ENCODE measurements at regions not wholly inside any gene's neighbourhood (a gene's known extent, or its start where the extent isn't known, plus 50 kb on each side); places are given as distances from the start of the nearest gene placed in this dataset.

DNA sequence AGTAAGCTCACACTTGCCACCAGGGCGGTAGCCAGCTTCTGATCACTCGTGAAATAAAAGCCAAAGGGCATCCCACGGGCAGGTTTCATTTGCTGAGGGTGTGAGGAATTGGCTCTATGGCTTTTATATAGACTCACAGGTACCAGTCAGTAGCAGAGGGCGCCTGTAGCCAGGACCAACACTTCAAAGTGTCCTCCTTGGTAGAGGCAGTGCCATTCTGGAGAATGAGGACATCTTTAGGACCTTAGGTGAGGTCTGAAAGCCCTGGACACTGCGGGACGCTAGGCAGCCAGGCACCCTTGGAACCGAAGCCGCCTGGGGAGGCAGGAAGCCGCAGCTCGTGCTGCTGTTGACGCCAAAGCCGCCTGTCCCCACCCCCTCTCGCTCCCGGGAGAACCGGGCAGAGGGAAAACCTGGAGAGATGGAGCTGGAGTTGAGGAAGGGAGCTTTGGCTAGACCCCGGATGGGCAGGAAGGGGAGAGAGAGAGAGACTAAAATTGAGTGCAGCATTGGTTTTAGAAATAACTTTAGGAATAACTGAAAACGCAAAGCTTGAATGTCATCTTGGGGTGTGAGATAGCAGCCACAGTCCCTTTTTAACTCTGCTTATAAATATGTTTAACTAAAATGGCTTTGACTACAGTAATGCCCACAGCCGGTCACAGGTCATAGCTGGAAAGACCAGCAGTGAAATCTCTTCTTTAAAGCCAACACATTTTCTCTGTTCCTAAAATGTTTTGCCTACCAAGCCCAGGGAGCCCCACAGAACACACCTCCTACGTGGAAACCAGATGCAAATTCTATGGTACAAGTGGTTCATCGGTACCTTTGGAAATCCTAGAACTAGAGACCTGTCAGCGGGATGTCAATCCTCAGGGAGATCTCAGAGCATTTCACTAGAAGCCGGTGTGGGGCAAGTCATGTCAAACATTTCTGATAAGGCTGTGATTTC lies 128.5 kb upstream of the CDYL start:
- H3K79me1 ChIP-seq (ENCODE audit: low read length), result peaks cover 6% of the 10 kb centered on the region
- H2BK12ac ChIP-seq (ENCODE audit: low read length), result peak overlapping the region; percentile 62
- peak overlapping the region; percentile 40 for H3K18ac ChIP-seq (ENCODE audit: low read length)
- WGBS (ENCODE audit: extremely low coverage, insufficient coverage, insufficient read length), result no CpG with 5 or more reads among the region's 22 CpGs
- no peak overlapping the region for H2BK5ac ChIP-seq (ENCODE audit: low read depth, low read length, poor library complexity)
- H3K9ac ChIP-seq (ENCODE audit: low read length), result no peak overlapping the region
- H2BK120ac ChIP-seq (ENCODE audit: insufficient read depth, low read length, poor library complexity), result peak overlapping the region; percentile 50
- H3K9me3 ChIP-seq (ENCODE audit: insufficient read depth, low read depth, low read length), result no peaks in the 10 kb centered on the region
- no peak overlapping the region for H3K4ac ChIP-seq (ENCODE audit: low read depth, low read length)
- H2AFZ ChIP-seq (ENCODE audit: insufficient read depth, low read length, poor library complexity), result peak overlapping the region; percentile 50
- H3K27ac ChIP-seq (ENCODE audit: low read depth, low read length), result no peak overlapping the region
- H3K36me3 ChIP-seq (ENCODE audit: control insufficient read depth in 1 of 2, insufficient read depth in 2 of 2, low read length in 2 of 2), result no peaks in the 10 kb centered on the region
- H3K14ac ChIP-seq (ENCODE audit: low read length), result peak overlapping the region; percentile 20
- H3K23ac ChIP-seq (ENCODE audit: low read length), result no peak overlapping the region
- H3K27me3 ChIP-seq (ENCODE audit: insufficient read depth, low read length), result no peaks in the 10 kb centered on the region
- peak; percentile 62 to 82 for DNase-seq
- peak overlapping the region; percentile 66 for H3K4me2 ChIP-seq (ENCODE audit: low read length)
- H3K4me3 ChIP-seq (ENCODE audit: low read depth, low read length), result no peak overlapping the region
- peak overlapping the region; percentile 47 for H4K91ac ChIP-seq (ENCODE audit: low read depth, low read length)
- no peak overlapping the region for H2AK5ac ChIP-seq (ENCODE audit: low read length)
- H4K12ac ChIP-seq (ENCODE audit: low read depth, low read length), result no peak overlapping the region
- H3K4me1 ChIP-seq (ENCODE audit: control insufficient read depth in 1 of 2, insufficient read depth in 2 of 2, low read length in 2 of 2), result peaks cover 6 to 10% of the 10 kb centered on the region in 2 experiments
- no peaks in the 10 kb centered on the region for H3K79me2 ChIP-seq (ENCODE audit: control insufficient read depth, insufficient read depth, low read length, poor library complexity)
- peak overlapping the region; percentile 77 for H4K8ac ChIP-seq (ENCODE audit: low read depth, low read length)

DNA sequence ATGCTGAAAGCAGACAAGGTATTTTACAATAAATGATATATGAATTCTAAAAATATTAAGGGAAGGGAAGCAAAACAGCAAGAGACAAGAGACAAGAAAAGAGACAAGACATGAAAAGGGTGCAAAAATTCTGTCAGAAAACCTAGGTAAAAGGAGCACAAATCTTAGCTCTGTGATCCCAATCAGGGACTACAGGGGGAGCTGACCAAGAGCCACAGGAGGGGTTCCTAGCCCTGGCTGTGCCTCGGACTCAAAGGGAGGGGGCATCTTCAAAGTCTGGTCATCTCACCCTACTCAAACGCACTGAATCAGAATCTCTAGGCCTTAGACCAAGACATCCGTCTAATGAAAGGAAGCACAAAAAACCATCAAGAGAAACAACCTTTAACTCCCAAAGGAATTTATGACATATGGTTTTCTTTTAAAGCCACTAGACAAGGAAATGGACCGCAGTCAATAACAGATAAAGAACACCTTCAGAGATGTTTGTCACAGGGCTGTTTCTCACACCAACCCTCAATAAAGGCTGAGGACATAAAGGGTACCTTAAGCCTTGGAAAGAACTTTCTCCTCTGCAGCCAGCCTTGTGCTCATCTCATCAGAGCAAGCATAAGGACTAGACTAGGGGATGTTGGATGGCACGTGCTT lies 130.4 kb upstream of the CDYL start:
- no peaks in the 10 kb centered on the region for H3K36me3 ChIP-seq (ENCODE audit: control insufficient read depth in 1 of 2, insufficient read depth in 2 of 2, low read length in 2 of 2)
- H3K4me2 ChIP-seq (ENCODE audit: low read length), result no peak overlapping the region
- peak overlapping the region; percentile 52 for H2AK5ac ChIP-seq (ENCODE audit: low read length)
- H2BK120ac ChIP-seq (ENCODE audit: insufficient read depth, low read length, poor library complexity), result peak overlapping the region; percentile 75
- no peak overlapping the region for H3K9ac ChIP-seq (ENCODE audit: low read length)
- H3K18ac ChIP-seq (ENCODE audit: low read length), result no peak overlapping the region
- no peak overlapping the region for H3K27ac ChIP-seq (ENCODE audit: low read depth, low read length)
- no CpG with 5 or more reads among the region's 5 CpGs for WGBS (ENCODE audit: extremely low coverage, insufficient coverage, insufficient read length)
- no peaks in the 10 kb centered on the region for H3K9me3 ChIP-seq (ENCODE audit: insufficient read depth, low read depth, low read length)
- H4K91ac ChIP-seq (ENCODE audit: low read depth, low read length), result no peak overlapping the region
- no peak for DNase-seq
- peaks cover 6% of the 10 kb centered on the region for H3K79me1 ChIP-seq (ENCODE audit: low read length)
- H4K12ac ChIP-seq (ENCODE audit: low read depth, low read length), result no peak overlapping the region
- H3K4me1 ChIP-seq (ENCODE audit: control insufficient read depth in 1 of 2, insufficient read depth in 2 of 2, low read length in 2 of 2), result peaks cover 6 to 10% of the 10 kb centered on the region in 2 experiments
- no peak overlapping the region for H3K23ac ChIP-seq (ENCODE audit: low read length)
- H2BK12ac ChIP-seq (ENCODE audit: low read length), result peak overlapping the region; percentile 81
- H2AFZ ChIP-seq (ENCODE audit: insufficient read depth, low read length, poor library complexity), result no peak overlapping the region
- no peak overlapping the region for H3K4ac ChIP-seq (ENCODE audit: low read depth, low read length)
- no peak overlapping the region for H4K8ac ChIP-seq (ENCODE audit: low read depth, low read length)
- no peaks in the 10 kb centered on the region for H3K27me3 ChIP-seq (ENCODE audit: insufficient read depth, low read length)
- H3K4me3 ChIP-seq (ENCODE audit: low read depth, low read length), result no peak overlapping the region
- no peaks in the 10 kb centered on the region for H3K79me2 ChIP-seq (ENCODE audit: control insufficient read depth, insufficient read depth, low read length, poor library complexity)
- H2BK5ac ChIP-seq (ENCODE audit: low read depth, low read length, poor library complexity), result no peak overlapping the region
- no peak overlapping the region for H3K14ac ChIP-seq (ENCODE audit: low read length)

DNA sequence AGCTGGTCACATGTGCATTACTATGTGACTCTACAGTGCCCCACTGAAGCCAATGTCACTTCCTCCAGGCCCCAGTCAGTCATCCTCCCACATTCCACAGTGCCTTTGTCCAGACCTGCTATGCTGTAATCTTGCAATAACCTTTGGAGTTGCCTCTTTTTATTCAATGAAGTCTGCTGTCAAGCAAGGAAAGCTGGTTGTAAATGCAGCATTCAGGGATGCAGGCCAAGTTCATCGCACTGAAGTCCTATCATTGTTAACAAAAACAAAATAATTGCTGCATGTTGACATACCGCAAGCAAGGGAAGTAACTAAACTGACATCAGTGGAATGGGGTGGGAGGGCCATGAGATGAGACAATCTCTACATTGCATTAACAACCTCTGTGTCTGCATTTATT lies 131.2 kb upstream of the CDYL start:
- Histone ChIP-seq H4K8ac (ENCODE audit: low read depth, low read length) (no peak overlapping the region), H3K4me1 (ENCODE audit: control insufficient read depth in 1 of 2, insufficient read depth in 2 of 2, low read length in 2 of 2) (peaks cover 6 to 10% of the 10 kb centered on the region in 2 experiments), H3K4me3 (ENCODE audit: low read depth, low read length) (no peak overlapping the region), H3K27me3 (ENCODE audit: insufficient read depth, low read length) (no peaks in the 10 kb centered on the region), H3K18ac (ENCODE audit: low read length) (no peak overlapping the region), H3K79me1 (ENCODE audit: low read length) (peaks cover 6% of the 10 kb centered on the region), H3K9ac (ENCODE audit: low read length) (no peak overlapping the region), H2BK12ac (ENCODE audit: low read length) (no peak overlapping the region), H3K9me3 (ENCODE audit: insufficient read depth, low read depth, low read length) (no peaks in the 10 kb centered on the region), H4K12ac (ENCODE audit: low read depth, low read length) (no peak overlapping the region), H2AK5ac (ENCODE audit: low read length) (no peak overlapping the region), H4K91ac (ENCODE audit: low read depth, low read length) (no peak overlapping the region), H3K27ac (ENCODE audit: low read depth, low read length) (no peak overlapping the region), H3K4ac (ENCODE audit: low read depth, low read length) (no peak overlapping the region), H3K79me2 (ENCODE audit: control insufficient read depth, insufficient read depth, low read length, poor library complexity) (no peaks in the 10 kb centered on the region), H3K4me2 (ENCODE audit: low read length) (no peak overlapping the region), H3K14ac (ENCODE audit: low read length) (no peak overlapping the region), H3K36me3 (ENCODE audit: control insufficient read depth in 1 of 2, insufficient read depth in 2 of 2, low read length in 2 of 2) (no peaks in the 10 kb centered on the region), H2BK5ac (ENCODE audit: low read depth, low read length, poor library complexity) (no peak overlapping the region), H3K23ac (ENCODE audit: low read length) (no peak overlapping the region), H2BK120ac (ENCODE audit: insufficient read depth, low read length, poor library complexity) (no peak overlapping the region), H2AFZ (ENCODE audit: insufficient read depth, low read length, poor library complexity) (no peak overlapping the region)
- WGBS (ENCODE audit: extremely low coverage, insufficient coverage, insufficient read length), result no CpG with 5 or more reads among the region's 2 CpGs
- DNase-seq, result peak; percentile 40 to 79

DNA sequence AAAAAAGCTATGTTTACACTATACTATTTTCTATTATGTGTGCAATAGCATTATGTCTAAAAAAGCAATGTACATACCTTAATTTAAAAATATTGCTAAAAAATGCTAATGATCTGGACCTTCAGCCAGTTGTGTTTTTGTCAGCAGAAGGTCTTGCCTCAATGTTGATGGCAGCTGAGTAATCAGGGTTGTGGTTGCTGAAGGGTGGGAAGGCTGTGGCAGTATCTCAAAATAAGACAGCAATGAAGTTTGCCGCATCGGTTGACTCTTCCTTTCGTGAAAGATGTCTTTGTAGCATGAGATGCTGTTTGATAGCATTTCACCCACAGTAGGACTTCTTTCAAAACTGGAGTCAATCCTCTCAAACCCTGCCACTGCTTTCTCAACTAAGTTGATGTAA lies 134.7 kb upstream of the CDYL start:
- Histone ChIP-seq H2AFZ (ENCODE audit: insufficient read depth, low read length, poor library complexity) (no peak overlapping the region), H2BK120ac (ENCODE audit: insufficient read depth, low read length, poor library complexity) (no peak overlapping the region), H3K23ac (ENCODE audit: low read length) (no peak overlapping the region), H3K18ac (ENCODE audit: low read length) (no peak overlapping the region), H3K4me2 (ENCODE audit: low read length) (no peak overlapping the region), H3K4me3 (ENCODE audit: low read depth, low read length) (no peak overlapping the region), H2AK5ac (ENCODE audit: low read length) (no peak overlapping the region), H4K12ac (ENCODE audit: low read depth, low read length) (no peak overlapping the region), H3K27me3 (ENCODE audit: insufficient read depth, low read length) (no peaks in the 10 kb centered on the region), H3K9me3 (ENCODE audit: insufficient read depth, low read depth, low read length) (peaks cover 2% of the 10 kb centered on the region), H2BK5ac (ENCODE audit: low read depth, low read length, poor library complexity) (no peak overlapping the region), H3K79me1 (ENCODE audit: low read length) (peaks cover 2% of the 10 kb centered on the region), H2BK12ac (ENCODE audit: low read length) (no peak overlapping the region), H4K91ac (ENCODE audit: low read depth, low read length) (no peak overlapping the region), H3K4ac (ENCODE audit: low read depth, low read length) (no peak overlapping the region), H3K4me1 (ENCODE audit: control insufficient read depth in 1 of 2, insufficient read depth in 2 of 2, low read length in 2 of 2) (peaks cover 3 to 5% of the 10 kb centered on the region in 2 experiments), H4K8ac (ENCODE audit: low read depth, low read length) (no peak overlapping the region), H3K14ac (ENCODE audit: low read length) (no peak overlapping the region), H3K27ac (ENCODE audit: low read depth, low read length) (no peak overlapping the region), H3K36me3 (ENCODE audit: control insufficient read depth in 1 of 2, insufficient read depth in 2 of 2, low read length in 2 of 2) (no peaks in the 10 kb centered on the region), H3K79me2 (ENCODE audit: control insufficient read depth, insufficient read depth, low read length, poor library complexity) (no peaks in the 10 kb centered on the region), H3K9ac (ENCODE audit: low read length) (no peak overlapping the region)
- DNase-seq, result no peak
- WGBS (ENCODE audit: extremely low coverage, insufficient coverage, insufficient read length), result no CpG with 5 or more reads among the region's 3 CpGs
